IPS-NIHi7 (cell line): ENCODE measurements at regions not wholly inside any gene's neighbourhood (a gene's known extent, or its start where the extent isn't known, plus 50 kb on each side); places are given as distances from the start of the nearest gene placed in this dataset.

Experiments
- DNase-seq: peaks from one replicate; pipeline ENCODE4 v3.0.0; 2012; ENCODE audit warnings: mixed read lengths; ENCODE audit errors: extremely low spot score

GRCh38 chr7:155889636-155890511 is 77.6 kb upstream of the SHH start:
- no peak for DNase-seq

DNA sequence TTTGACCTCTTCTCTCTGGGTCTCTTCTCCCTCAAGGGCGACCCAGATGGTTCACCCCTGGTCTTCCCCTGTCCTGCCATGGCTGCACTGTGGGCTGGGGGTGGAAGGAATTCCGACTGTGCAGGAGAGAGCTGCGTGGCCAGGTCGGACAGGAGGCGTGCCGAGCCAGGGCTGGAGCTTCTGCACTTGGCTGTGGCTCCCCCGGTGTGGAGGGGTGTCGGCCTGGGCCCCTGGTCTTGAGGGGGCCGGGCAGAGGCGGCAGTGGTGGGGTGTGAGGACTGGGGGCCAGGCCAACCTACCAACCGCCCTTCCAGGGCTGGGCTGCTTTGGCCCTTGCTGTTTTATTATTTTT is 74.9 kb upstream of the SHH start:
- DNase-seq, result no peak

DNA sequence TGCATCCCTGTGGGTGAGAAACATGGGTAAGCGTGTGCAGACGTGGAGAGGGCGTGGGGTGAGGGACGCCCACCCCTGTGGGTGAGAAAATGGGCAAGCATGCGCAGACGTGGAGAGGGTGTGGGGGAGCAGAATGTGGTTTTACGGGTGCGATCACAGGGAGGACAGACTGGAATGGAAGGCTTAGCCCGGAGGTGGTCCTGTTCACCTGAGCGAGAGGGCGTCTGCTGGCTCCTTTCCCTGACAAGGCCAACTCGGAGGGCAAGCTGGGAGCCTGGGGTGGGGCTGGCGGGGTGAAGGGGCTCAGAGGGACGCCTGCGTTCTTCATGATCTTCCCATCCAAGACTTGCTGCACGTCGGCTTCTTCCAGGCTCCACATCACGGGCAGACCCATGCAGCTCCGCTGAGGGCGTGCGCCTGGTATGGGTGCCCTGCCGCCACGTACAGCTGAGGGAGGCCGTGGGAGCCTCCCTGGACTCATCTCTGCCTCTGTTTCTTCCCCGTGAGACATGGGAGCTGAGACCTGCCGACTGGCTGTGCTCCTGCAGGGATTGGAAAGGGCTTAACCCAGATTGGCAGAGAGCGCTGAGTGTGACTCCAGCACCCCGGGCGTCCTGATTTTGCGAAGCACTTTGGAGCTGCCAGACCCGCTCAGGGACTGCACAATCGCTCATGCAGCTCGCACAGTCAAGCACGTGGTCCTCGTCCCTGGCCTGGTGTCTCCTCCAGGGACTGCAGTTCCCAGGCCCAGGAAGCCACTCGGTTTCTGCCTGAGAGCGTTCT is 74.3 kb upstream of the SHH start:
- DNase-seq, result no peak

- peak; percentile 45 for DNase-seq
Observed at GRCh38 chr7:155885167-155886155, 73.2 kb upstream of the SHH start.

GRCh38 chr7:155884225-155885166 is 72.2 kb upstream of the SHH start:
- DNase-seq, result no peak

- DNase-seq, result no peak
Observed at GRCh38 chr7:155883491-155884224, 71.4 kb upstream of the SHH start.

GRCh38 chr7:155882596-155882995 is 70.3 kb upstream of the SHH start:
- no peak for DNase-seq

- DNase-seq, result no peak
Observed at GRCh38 chr7:155881471-155882350, 69.4 kb upstream of the SHH start.

- no peak for DNase-seq
Observed at GRCh38 chr7:155880721-155881120, 68.5 kb upstream of the SHH start.

GRCh38 chr7:155879592-155879991 is 67.3 kb upstream of the SHH start:
- DNase-seq, result no peak

DNA sequence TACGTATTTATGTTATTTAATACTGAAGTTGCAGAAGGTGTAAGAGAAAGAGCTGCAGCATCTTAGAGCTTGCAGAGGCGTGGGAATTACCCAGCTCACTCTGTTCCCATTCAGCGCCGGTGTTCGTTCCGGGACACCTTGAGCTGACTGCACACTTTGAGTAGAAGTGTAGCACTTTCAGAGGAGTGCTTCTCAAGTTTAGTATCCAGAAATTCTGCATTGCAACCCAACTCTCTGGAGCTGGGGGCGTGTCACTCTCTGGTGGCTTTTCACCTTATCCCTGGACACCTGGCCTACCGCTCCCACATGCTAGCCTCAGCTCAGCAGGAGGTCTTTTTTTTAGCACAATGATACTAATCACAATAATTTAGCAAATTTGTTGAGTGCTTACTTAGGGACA is 66.4 kb upstream of the SHH start:
- no peak for DNase-seq

DNA sequence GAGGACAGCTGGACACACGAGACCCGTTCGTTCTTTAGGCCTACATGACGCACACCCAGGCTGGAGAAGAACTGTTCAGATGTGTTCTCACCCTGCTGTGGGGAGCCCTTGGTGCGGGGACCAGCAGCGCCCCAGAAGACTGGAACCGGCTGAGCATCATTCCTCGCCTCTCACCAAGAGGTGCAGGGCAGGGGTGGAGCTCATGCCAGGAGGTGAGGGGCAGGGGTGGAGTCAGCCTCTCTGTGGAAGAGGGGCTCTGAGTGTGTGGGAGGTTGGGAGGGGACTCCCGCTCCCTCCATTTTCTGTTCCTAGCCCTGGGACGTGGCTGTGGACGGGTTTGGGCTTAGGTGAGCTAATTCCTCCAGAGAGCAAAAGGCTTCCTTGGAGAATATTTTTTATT is 66.0 kb upstream of the SHH start:
- DNase-seq, result no peak

DNA sequence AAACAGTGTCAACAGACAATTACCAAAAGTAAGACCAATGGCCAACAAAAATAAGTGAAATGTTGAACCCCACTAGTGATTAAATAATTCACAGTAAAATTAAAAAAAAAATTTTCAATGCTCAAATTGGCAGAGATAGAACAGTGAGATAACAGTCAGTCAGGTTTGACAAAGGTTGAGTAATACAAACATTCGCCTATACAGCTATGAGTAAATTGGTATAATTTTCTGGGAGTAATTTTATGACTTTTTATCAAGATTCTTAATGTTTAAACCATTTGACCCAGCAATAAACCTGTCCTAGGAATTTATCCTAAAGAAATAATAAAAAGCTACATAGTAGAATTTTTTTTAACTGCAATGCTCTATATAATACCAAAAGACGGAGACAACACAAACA is 64.9 kb upstream of the SHH start:
- DNase-seq, result no peak

- DNase-seq, result no peak
Observed at GRCh38 chr7:155874411-155874810, 62.1 kb upstream of the SHH start.

DNA sequence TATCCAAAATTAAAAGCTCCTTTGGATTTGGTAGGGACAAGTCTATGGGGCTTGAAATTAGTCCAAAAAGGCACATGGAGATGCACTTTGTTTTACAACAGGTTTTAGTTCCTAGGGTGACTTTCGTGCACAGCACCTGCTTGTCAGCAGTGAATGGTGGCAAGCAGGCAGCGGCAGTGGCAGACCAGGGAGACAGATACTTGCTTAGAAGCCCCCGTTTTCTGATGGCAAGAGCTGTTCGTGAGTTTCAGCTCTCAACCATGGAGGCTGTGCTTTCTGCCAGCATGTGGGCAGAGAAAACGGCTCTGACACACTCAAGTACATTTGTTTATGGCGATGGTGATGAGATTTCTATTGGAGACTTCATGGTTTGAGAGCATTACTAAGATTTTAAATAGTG is 61.7 kb upstream of the SHH start:
- no peak for DNase-seq

- no peak for DNase-seq
Observed at GRCh38 chr7:155872678-155873369, 60.6 kb upstream of the SHH start.

- DNase-seq, result no peak
Observed at GRCh38 chr7:155871211-155871610, 58.9 kb upstream of the SHH start.
